DOHH2 (cell line): ENCODE measurements at regions not wholly inside any gene's neighbourhood (a gene's known extent, or its start where the extent isn't known, plus 50 kb on each side); places are given as distances from the start of the nearest gene placed in this dataset.
"Not testable (repeated sequence)": the region's sequence is repeated elsewhere in the genome, so short reads cannot be mapped to it uniquely, and the experiment has no call there.

Experiments used
- H3F3A ChIP-seq: fragments of 200-600 bp; sonication (generic), shearing (Covaris generic); 2 replicates; pipeline ENCODE4 v1.6.0; 2016; ENCODE audit warnings: antibody characterized with exemption, mild to moderate bottlenecking; ENCODE audit not compliant: control insufficient read depth, insufficient read depth
- H3K27ac ChIP-seq: fragments of 200-600 bp; sonication (generic); 2 replicates; pipeline ENCODE4 v1.5.1; 2014; ENCODE audit warnings: low read depth, mild to moderate bottlenecking, low read length, moderate library complexity
- H3K27me3 ChIP-seq: fragments of 200-600 bp; sonication (generic); 2 replicates; pipeline ENCODE4 v1.6.1; 2014; ENCODE audit warnings: mild to moderate bottlenecking, low read length, mixed read lengths; ENCODE audit not compliant: control insufficient read depth
- H3K36me3 ChIP-seq: fragments of 200-600 bp; sonication (generic); 2 replicates; pipeline ENCODE4 v1.6.1; 2014; ENCODE audit warnings: mild to moderate bottlenecking, low read length, moderate library complexity, mixed read lengths; ENCODE audit not compliant: control insufficient read depth
- H3K4me1 ChIP-seq: fragments of 200-600 bp; sonication (generic); 2 replicates; pipeline ENCODE4 v1.6.1; 2014; ENCODE audit warnings: mild to moderate bottlenecking, low read length, mixed read lengths; ENCODE audit not compliant: control insufficient read depth
- H3K4me2 ChIP-seq: fragments of 200-600 bp; sonication (generic); 2 replicates; pipeline ENCODE4 v1.6.0; 2014; ENCODE audit warnings: mild to moderate bottlenecking, low read length, moderate library complexity
- H3K4me3 ChIP-seq: fragments of 200-600 bp; sonication (generic); 2 replicates; pipeline ENCODE4 v1.5.1; 2014; ENCODE audit warnings: mild to moderate bottlenecking, low read length, mixed read lengths
- H3K79me2 ChIP-seq: fragments of 200-600 bp; sonication (generic); 2 replicates; pipeline ENCODE4 v1.6.1; 2014; ENCODE audit warnings: mild to moderate bottlenecking, low read length, mixed read lengths; ENCODE audit not compliant: control insufficient read depth
- H3K9me2 ChIP-seq: fragments of 200-600 bp; sonication (generic); replicated peaks from 2 replicates; pipeline ENCODE4 v1.6.1; 2014; ENCODE audit warnings: mild to moderate bottlenecking, low read length, mixed read lengths; ENCODE audit not compliant: control insufficient read depth
- H3K9me3 ChIP-seq: fragments of 200-600 bp; sonication (generic); 2 replicates; pipeline ENCODE4 v1.6.1; 2014; ENCODE audit warnings: antibody characterized with exemption, low read length, mixed read lengths; ENCODE audit not compliant: control insufficient read depth, insufficient read depth
- H4K20me1 ChIP-seq: fragments of 200-600 bp; sonication (generic); 2 replicates; pipeline ENCODE4 v1.6.0; 2014; ENCODE audit warnings: low read depth, mild to moderate bottlenecking, antibody characterized with exemption, low read length, moderate library complexity; ENCODE audit not compliant: control insufficient read depth, insufficient read depth
- EZH2phosphoT487 ChIP-seq: fragments of 200-600 bp; sonication (generic); IDR thresholded peaks from 2 replicates; pipeline ENCODE4 v1.6.1; 2017; ENCODE audit warnings: borderline replicate concordance, mild to moderate bottlenecking, antibody characterized with exemption, low read length, moderate library complexity, mixed read lengths
- TF ChIP-seq, protein P1 (sequence below): fragments of 200-600 bp; sonication (generic); IDR thresholded peaks from one replicate; pipeline ENCODE4 v1.5.1; 2014; ENCODE audit warnings: antibody characterized with exemption, mild to moderate bottlenecking, low read depth, low read length; ENCODE audit not compliant: poor library complexity, severe bottlenecking

DNA sequence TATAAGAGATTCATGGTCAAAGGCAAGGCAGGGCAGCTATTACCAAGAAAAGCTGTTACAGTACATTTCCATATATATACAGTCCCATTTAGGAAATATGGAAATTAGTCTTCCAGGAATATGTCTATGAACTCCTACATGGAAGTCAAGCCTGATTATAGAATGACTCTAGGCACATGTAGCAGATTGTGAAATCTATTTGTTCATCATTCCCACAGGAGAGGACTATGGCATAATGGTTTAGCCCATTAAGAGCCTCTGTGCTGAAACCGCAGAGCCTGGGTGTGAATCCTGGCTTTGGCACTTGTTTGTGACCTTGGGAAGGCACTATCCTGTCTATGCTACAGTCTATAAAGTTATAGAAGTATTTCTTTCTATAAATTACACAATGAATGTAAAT, 764.8 kb downstream of the RAPGEF2 start:
- Histone ChIP-seq H3K4me3 (no peak overlapping the region), H3K79me2 (no peaks in the 10 kb centered on the region), H3K27me3 (no peaks in the 10 kb centered on the region), H3K36me3 (no peaks in the 10 kb centered on the region), H3K4me2 (no peak overlapping the region), H3F3A (no peaks in the 10 kb centered on the region), H3K9me3 (no peaks in the 10 kb centered on the region), H3K9me2 (no peaks in the 10 kb centered on the region), H3K27ac (no peak overlapping the region), H3K4me1 (no peaks in the 10 kb centered on the region), H4K20me1 (no peaks in the 10 kb centered on the region)
- TF ChIP-seq EZH2phosphoT487: no peak
- TF ChIP-seq, protein P1, sequence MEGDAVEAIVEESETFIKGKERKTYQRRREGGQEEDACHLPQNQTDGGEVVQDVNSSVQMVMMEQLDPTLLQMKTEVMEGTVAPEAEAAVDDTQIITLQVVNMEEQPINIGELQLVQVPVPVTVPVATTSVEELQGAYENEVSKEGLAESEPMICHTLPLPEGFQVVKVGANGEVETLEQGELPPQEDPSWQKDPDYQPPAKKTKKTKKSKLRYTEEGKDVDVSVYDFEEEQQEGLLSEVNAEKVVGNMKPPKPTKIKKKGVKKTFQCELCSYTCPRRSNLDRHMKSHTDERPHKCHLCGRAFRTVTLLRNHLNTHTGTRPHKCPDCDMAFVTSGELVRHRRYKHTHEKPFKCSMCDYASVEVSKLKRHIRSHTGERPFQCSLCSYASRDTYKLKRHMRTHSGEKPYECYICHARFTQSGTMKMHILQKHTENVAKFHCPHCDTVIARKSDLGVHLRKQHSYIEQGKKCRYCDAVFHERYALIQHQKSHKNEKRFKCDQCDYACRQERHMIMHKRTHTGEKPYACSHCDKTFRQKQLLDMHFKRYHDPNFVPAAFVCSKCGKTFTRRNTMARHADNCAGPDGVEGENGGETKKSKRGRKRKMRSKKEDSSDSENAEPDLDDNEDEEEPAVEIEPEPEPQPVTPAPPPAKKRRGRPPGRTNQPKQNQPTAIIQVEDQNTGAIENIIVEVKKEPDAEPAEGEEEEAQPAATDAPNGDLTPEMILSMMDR: no peak

DNA sequence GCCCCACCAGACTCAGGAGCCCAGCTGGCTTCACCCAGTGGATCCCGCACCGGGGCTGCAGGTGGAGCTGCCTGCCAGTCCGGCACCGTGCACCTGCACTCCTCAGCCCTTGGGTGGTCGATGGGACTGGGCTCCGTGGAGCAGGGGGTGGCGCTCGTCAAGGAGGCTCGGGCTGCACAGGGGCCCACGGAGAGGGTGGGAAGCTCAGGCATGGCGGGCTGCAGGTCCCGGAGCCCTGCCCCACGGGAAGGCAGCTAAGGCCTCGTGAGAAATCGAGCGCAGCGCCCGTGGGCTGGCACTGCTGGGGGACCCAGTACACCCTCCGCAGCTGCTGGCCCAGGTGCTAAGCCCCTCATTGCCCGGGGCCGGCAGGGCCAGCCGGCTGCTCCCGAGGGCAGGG, 766.1 kb downstream of the RAPGEF2 start:
- not testable (repeated sequence) for H3K9me2 ChIP-seq, H3K4me2 ChIP-seq, H3K4me3 ChIP-seq, H3K9me3 ChIP-seq, H3K4me1 ChIP-seq, H3K36me3 ChIP-seq, H3K27me3 ChIP-seq, H3K79me2 ChIP-seq, H3F3A ChIP-seq, H3K27ac ChIP-seq, H4K20me1 ChIP-seq

DNA sequence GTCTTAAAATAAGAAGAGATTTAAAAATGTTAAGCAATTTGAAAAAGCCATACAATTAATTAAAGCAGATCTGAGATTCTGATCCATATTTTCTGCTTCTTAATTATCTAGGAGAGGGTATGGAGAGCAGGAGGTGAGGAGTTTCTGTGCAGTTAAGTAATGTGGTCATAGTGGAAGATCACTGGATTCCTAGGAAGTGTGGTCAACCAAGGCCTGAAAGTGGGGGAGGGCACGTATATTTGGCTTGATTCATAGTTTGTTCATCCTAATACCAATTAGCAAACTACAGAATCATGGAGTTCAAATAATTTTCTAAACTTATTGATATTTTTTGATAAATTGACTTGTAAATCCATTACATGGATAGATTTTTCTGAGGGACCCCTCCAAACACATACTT, 768.3 kb downstream of the RAPGEF2 start:
- Histone ChIP-seq H3K27me3 (no peaks in the 10 kb centered on the region), H3K4me2 (no peak overlapping the region), H3K4me1 (no peaks in the 10 kb centered on the region), H3K27ac (no peak overlapping the region), H3F3A (no peaks in the 10 kb centered on the region), H3K36me3 (no peaks in the 10 kb centered on the region), H3K79me2 (no peaks in the 10 kb centered on the region), H4K20me1 (no peaks in the 10 kb centered on the region), H3K4me3 (no peak overlapping the region), H3K9me2 (no peaks in the 10 kb centered on the region), H3K9me3 (no peaks in the 10 kb centered on the region)
- TF ChIP-seq EZH2phosphoT487: no peak
- TF ChIP-seq, protein P1: no peak

GRCh38 chr4:159881158-159881557, 778.3 kb downstream of the RAPGEF2 start:
- no peak overlapping the region for H3K27ac ChIP-seq

More at GRCh38 chr4:159881158-159881557, 778.3 kb downstream of the RAPGEF2 start:
- Histone ChIP-seq H3K79me2 (no peaks in the 10 kb centered on the region), H3K9me2 (no peaks in the 10 kb centered on the region), H3K27me3 (no peaks in the 10 kb centered on the region), H4K20me1 (no peaks in the 10 kb centered on the region), H3K4me2 (no peak overlapping the region), H3K36me3 (no peaks in the 10 kb centered on the region), H3K4me3 (no peak overlapping the region), H3K9me3 (no peaks in the 10 kb centered on the region), H3K4me1 (no peaks in the 10 kb centered on the region), H3F3A (no peaks in the 10 kb centered on the region)
- no peak for TF ChIP-seq EZH2phosphoT487
- TF ChIP-seq, protein P1: no peak
